Naive B cell (primary cell): ENCODE measurements at regions not wholly inside any gene's neighbourhood (a gene's known extent, or its start where the extent isn't known, plus 50 kb on each side); places are given as distances from the start of the nearest gene placed in this dataset.

Source experiments
- ATAC-seq, 2 donors: fragments of 150-1000 bp; cut with Tn5 transposase; 2 replicates each; pipeline ENCODE4 v1.10.0; 2021; ENCODE audit warnings: low read depth in 2 of 2, mild to moderate bottlenecking in 2 of 2, moderate library complexity in 2 of 2
- DNase-seq: peaks from one replicate; pipeline ENCODE4 v3.0.0; 2022
- H3K27ac Mint-ChIP-seq, 6 donors: one replicate each; pipeline ENCODE4 v1.8.0; 2020 to 2022; ENCODE audit warnings: mild to moderate bottlenecking in 6 of 6, mixed read lengths in 6 of 6, moderate library complexity in 5 of 6, inconsistent platforms in 2 of 6
- H3K27me3 Mint-ChIP-seq, 3 donors: one replicate each; pipeline ENCODE4 v1.8.0; 2021 to 2022; ENCODE audit warnings: mixed read lengths in 3 of 3, mild to moderate bottlenecking in 1 of 3
- H3K36me3 Mint-ChIP-seq, 2 donors: one replicate each; pipeline ENCODE4 v1.8.0; 2020 to 2022; ENCODE audit warnings: mixed read lengths in 2 of 2, inconsistent platforms in 1 of 2, mild to moderate bottlenecking in 1 of 2
- H3K4me1 Mint-ChIP-seq, 3 donors: one replicate each; pipeline ENCODE4 v1.8.0; 2020 to 2022; ENCODE audit warnings: mixed read lengths in 3 of 3, inconsistent platforms in 1 of 3, mild to moderate bottlenecking in 1 of 3, moderate library complexity in 1 of 3
- H3K4me3 Mint-ChIP-seq, 8 donors: one replicate each; pipeline ENCODE4 v1.8.0; 2020 to 2022; ENCODE audit warnings: mild to moderate bottlenecking in 8 of 8, mixed read lengths in 8 of 8, moderate library complexity in 8 of 8, inconsistent platforms in 2 of 8
- H3K9me3 Mint-ChIP-seq, 7 donors: one replicate each; pipeline ENCODE4 v1.8.0; 2020 to 2022; ENCODE audit warnings: mixed read lengths in 7 of 7, mild to moderate bottlenecking in 5 of 7, inconsistent platforms in 2 of 7, moderate library complexity in 1 of 7

DNA sequence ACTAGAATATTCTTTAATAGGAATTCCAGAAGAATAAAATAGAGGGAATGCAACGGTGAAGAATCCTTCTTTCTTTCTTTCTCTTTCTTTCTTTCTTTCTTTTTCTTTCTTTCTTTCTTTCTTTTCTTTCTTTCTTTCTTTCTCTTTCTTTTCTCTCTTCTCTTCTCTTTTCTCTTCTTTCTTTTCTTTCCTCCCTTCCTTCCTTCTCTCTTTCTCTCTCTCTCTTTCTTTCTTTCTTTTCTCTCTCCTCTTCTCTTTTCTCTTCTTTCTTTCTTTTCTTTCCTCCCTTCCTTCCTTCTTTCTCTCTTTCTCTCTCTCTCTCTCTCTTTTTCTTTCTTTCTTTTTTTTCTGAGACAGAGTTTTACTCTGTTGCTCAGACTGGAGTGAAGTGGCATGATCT, 160.8 kb upstream of the PRICKLE1 start:
- ATAC-seq (no peak), DNase-seq (no peak)
- Mint-ChIP-seq H3K4me1 (no peaks in the 10 kb centered on the region), H3K36me3 (no peaks in the 10 kb centered on the region), H3K27me3 (peaks cover 0 to 20% (median 0%) of the 10 kb centered on the region in 3 donors), H3K9me3 (peaks cover 10 to 28% (median 12%) of the 10 kb centered on the region in 7 donors), H3K4me3 (no peak overlapping the region), H3K27ac (no peak overlapping the region)

DNA sequence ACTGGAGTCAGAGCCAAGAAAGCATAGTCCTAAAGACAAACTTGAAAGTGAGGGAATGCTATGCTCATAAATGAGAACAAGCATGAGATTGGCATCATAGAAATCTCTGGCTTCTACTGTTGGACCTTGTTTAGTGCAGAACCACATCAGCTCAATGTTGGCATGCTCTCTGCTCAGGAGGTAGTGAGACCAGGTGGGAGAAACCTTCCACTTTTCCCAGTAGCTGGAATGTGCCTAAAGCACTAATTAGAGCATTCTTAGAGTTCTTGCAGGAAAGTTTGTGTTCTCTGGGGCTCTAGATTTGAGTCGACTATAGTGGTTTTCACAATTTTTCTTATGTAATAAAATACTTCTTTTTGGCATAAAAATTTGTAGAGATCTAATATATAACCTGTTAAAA, 159.7 kb upstream of the PRICKLE1 start:
- peaks cover 0 to 19% (median 0%) of the 10 kb centered on the region in 3 donors for H3K27me3 Mint-ChIP-seq
- H3K9me3 Mint-ChIP-seq = peaks cover 10 to 28% (median 12%) of the 10 kb centered on the region in 7 donors
- ATAC-seq (no peak), DNase-seq (no peak)
- no peaks in the 10 kb centered on the region for H3K4me1 Mint-ChIP-seq
- H3K36me3 Mint-ChIP-seq = no peaks in the 10 kb centered on the region
- H3K27ac Mint-ChIP-seq = no peak overlapping the region
- no peak overlapping the region for H3K4me3 Mint-ChIP-seq

DNA sequence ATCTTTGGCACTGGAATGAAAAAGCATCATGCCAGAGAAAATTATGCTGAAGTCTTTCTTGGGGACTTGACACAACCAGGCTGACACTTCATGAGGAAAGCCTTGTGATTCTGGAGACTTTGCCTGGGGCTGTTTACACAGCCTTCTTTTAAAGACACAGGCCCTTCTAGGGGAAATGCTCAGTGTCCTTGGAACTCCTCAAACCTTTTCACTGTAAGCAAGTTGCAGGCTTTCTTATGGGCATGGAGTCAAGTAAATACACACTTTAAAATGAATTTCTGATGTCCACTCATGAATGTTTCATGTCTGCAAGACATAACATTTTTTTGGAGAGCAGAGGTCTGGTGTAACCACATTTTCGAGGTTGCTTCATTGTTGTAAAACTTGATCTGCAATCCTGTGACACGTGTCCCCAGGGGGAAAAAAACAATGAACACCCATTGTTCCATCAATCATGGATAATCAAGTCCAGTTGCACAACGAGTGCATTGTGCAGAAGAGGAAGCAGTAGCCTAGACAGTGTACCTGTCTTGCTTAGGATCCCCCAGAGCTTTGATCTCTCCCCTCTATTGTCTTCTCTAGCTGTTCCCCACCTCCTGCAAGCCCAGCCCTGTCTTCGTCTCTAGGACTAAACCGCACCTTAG, 155.1 kb upstream of the PRICKLE1 start:
- no peaks in the 10 kb centered on the region for H3K36me3 Mint-ChIP-seq
- no peak overlapping the region for H3K27ac Mint-ChIP-seq
- H3K27me3 Mint-ChIP-seq = peaks cover 0 to 17% (median 0%) of the 10 kb centered on the region in 3 donors
- H3K4me3 Mint-ChIP-seq = no peak overlapping the region
- H3K9me3 Mint-ChIP-seq = peaks cover 9 to 25% (median 12%) of the 10 kb centered on the region in 7 donors
- no peak for ATAC-seq
- no peaks in the 10 kb centered on the region for H3K4me1 Mint-ChIP-seq
- no peak for DNase-seq

DNA sequence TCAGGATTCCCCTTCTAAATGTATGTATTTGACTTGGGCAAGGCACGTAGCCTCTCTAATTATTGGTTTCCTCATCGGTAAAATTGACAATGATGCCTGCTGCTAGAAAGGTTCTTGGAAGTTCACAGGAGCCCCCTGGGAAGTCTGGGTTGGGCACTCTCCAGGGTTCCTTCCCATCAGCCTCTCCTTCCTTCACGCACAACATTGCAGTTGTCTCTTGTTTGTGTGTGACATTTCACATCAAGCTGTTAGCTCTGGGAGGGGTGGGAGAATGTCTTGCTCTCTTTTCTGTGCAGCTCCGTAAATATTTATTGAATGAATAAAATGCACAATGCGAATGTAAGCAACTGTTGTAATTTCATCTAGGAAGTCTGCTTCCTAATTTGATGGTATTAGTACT, 153.2 kb upstream of the PRICKLE1 start:
- Mint-ChIP-seq H3K36me3 (no peaks in the 10 kb centered on the region), H3K4me1 (no peaks in the 10 kb centered on the region), H3K4me3 (no peak overlapping the region), H3K27me3 (peaks cover 0 to 10% (median 0%) of the 10 kb centered on the region in 3 donors), H3K27ac (no peak overlapping the region), H3K9me3 (peaks cover 7 to 19% (median 12%) of the 10 kb centered on the region in 7 donors)
- ATAC-seq = no peak
- DNase-seq = no peak

DNA sequence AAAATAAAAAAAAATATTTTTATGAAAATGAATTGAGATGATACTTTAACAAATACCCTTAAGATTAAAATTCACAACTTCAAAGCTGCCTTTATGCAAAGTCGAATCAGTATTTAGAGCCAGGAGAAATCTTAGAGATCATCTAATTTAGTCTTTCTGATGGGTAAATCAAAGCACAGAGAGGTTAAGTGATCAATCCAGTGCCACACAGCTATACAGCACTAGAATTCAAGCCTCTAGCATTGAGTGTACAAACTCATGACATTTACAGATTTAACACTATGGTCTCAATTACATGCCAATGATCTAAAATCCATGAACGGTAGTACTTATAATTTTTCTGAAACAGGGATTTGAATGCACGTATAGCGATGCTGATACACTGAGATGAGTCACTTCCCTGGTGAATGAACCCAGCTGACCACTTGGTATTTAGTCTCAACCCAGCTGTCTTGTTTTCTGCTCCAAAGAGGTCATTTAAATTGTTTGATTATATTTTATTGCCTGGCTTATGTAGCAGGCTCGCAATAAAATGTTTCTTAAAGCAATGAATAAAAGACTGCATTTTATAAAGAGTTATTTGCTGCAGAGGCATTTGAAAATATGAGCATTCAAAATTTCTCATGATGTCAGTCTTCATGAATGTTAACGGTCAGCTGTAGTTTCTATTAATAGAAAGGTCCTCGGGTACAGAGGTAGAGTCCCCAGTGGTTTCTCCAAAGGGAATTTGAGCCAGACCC, 152.4 kb upstream of the PRICKLE1 start:
- no peak for DNase-seq
- H3K9me3 Mint-ChIP-seq = peaks cover 4 to 12% (median 10%) of the 10 kb centered on the region in 7 donors
- H3K27ac Mint-ChIP-seq = no peak overlapping the region
- H3K4me3 Mint-ChIP-seq = no peak overlapping the region
- H3K36me3 Mint-ChIP-seq = no peaks in the 10 kb centered on the region
- no peaks in the 10 kb centered on the region for H3K4me1 Mint-ChIP-seq
- H3K27me3 Mint-ChIP-seq = peaks cover 0 to 5% (median 0%) of the 10 kb centered on the region in 3 donors
- ATAC-seq = no peak

DNA sequence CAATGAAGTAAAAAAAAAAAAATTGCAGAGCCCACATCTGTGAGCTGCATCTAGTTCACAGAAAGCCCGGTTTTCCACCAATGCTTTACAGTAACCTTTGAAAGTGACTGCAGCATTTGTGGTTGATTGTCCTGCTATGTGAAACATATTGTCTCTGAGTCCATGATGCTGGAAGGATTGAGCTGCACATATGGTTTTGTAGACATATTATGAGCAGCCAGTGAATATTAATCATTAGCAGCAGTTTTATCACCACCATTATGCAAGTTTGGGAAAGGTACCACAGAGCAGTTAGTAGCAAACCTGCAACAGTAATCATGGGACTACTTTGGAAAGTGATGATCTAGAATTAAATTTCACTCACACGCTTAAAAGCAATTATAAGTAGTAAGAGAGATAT, 151.5 kb upstream of the PRICKLE1 start:
- DNase-seq = no peak
- Mint-ChIP-seq H3K27me3 (peaks cover 0 to 5% (median 0%) of the 10 kb centered on the region in 3 donors), H3K9me3 (peaks cover under 1 to 6% (median 3%) of the 10 kb centered on the region in 7 donors), H3K4me3 (no peak overlapping the region), H3K36me3 (no peaks in the 10 kb centered on the region), H3K4me1 (no peaks in the 10 kb centered on the region), H3K27ac (no peak overlapping the region)
- no peak for ATAC-seq

DNA sequence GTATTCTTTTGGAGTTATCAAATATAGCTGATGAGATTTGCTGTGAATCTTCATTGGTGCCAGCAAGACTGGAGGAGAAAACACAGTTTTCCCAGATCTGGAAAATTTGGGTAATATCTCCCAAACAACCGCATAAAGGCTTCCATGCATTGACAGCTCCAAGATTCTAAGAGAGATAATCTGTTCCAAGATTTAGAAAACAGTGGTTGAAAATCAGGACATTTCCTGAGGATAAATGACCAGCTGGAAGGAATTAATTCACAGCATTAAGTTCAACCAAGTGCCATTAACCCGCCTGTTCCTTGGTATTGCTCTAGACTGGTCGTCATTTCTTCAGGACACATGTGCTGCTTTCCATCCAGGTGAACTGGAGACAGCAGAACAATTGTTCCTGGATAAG, 147.9 kb upstream of the PRICKLE1 start:
- H3K36me3 Mint-ChIP-seq = no peaks in the 10 kb centered on the region
- H3K4me1 Mint-ChIP-seq = no peaks in the 10 kb centered on the region
- DNase-seq = no peak
- ATAC-seq = no peak
- H3K27me3 Mint-ChIP-seq = no peaks in the 10 kb centered on the region
- no peak overlapping the region for H3K4me3 Mint-ChIP-seq
- no peak overlapping the region for H3K27ac Mint-ChIP-seq
- H3K9me3 Mint-ChIP-seq = peaks cover 0 to 4% (median 0%) of the 10 kb centered on the region in 7 donors

DNA sequence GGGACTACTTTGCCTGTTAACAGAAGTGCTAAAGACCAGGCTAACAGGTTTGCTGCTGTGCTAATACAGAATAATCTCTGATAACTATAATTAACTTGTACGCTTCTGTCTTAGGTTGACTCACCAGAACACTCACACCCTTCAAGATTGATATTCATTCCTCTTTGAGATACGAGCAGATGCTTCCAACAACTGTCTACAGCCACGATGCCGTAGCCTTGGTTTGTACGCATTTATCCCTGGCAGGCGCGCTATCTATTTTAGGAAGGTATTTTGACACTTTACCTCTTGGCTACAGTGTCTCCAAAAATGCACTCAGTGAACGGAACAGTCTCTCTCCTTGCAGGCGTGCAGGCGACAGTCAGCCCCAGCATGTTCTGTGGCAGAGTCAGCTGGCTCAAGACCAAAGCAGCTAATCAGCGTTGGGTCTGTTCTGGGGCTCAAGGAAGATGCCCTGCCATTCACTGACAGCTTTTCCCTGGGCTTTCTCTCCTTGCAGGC, 146.4 kb upstream of the PRICKLE1 start:
- ATAC-seq = no peak
- H3K27ac Mint-ChIP-seq = no peak overlapping the region
- peaks cover 0 to 4% (median 0%) of the 10 kb centered on the region in 3 donors for H3K27me3 Mint-ChIP-seq
- no peak overlapping the region for H3K4me3 Mint-ChIP-seq
- peaks cover 0 to 4% (median 0%) of the 10 kb centered on the region in 7 donors for H3K9me3 Mint-ChIP-seq
- no peak for DNase-seq
- H3K4me1 Mint-ChIP-seq = no peaks in the 10 kb centered on the region
- no peaks in the 10 kb centered on the region for H3K36me3 Mint-ChIP-seq

DNA sequence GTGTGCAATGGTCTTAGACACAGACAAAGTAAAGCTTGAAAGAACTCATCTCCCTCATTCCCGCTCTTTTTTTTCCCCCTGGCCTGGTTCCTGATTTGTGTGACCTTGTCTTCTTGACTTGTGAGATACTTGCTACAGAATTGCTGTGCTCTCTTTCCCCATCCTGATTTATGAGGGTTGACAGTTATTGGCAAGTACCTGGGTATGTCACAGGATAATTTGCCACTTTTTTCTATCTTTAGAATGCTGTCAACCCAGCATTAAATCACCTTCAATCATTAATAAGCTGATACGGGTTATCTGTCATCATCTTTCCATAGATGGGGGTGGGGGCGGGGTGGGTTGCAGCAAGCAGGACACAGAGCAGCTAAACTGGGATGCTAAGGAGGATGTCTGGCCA, 144.4 kb upstream of the PRICKLE1 start:
- ATAC-seq (no peak), DNase-seq (no peak)
- Mint-ChIP-seq H3K36me3 (no peaks in the 10 kb centered on the region), H3K9me3 (peaks cover 0 to 4% (median 0%) of the 10 kb centered on the region in 7 donors), H3K4me3 (no peak overlapping the region), H3K4me1 (no peaks in the 10 kb centered on the region), H3K27me3 (peaks cover 0 to 4% (median 0%) of the 10 kb centered on the region in 3 donors), H3K27ac (no peak overlapping the region)

DNA sequence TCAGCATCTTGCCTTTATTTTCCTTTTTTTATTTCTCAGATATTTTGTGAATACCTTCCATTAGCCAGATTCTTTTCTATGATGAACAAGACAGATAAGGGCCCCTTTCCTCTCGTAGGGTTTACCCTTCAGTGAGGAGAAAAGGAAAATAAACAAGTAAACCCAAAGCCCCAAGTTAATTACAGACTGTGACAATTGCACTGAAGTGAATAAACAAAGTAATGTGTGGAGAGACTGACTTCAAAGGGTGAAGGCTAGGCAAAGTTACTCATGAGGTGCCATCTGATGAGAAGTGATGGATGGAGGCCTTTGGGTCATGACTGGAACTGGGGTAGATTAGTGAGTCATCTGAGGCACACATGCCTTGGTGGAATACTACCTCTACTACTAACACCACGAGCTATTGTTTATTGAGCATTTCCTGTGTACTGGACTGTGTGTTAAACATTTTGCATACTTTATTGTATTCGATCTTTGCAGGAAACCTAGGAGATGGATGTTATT, 143.4 kb upstream of the PRICKLE1 start:
- Mint-ChIP-seq H3K4me1 (no peaks in the 10 kb centered on the region), H3K36me3 (no peaks in the 10 kb centered on the region), H3K27ac (peak overlapping the region in 1 of 6 donors; percentile 57), H3K4me3 (no peak overlapping the region), H3K27me3 (peaks cover 0 to 4% (median 0%) of the 10 kb centered on the region in 3 donors), H3K9me3 (peaks cover 0 to 4% (median 0%) of the 10 kb centered on the region in 7 donors)
- ATAC-seq (no peak), DNase-seq (no peak)

DNA sequence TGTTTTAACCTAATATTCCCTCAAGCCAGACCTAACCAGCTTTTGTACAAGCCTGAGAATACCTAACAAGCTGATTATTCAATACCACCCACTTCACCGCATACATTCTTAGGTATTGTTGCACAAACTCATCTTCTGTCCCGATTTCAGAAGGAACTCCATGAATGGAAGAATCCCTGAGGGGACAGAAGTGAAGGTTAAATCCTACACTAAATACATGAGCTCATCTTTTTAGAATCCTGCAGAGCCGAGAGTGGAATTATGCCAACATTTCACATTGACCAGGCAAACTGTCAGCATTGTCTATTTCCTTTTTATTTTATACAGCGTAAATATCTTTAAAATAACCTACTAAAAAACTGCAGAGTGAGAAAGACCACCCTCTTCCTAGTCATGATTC, 140.7 kb upstream of the PRICKLE1 start:
- no peak overlapping the region for H3K4me3 Mint-ChIP-seq
- no peaks in the 10 kb centered on the region for H3K36me3 Mint-ChIP-seq
- H3K27me3 Mint-ChIP-seq = peaks cover 0 to 4% (median 0%) of the 10 kb centered on the region in 3 donors
- no peak overlapping the region for H3K27ac Mint-ChIP-seq
- DNase-seq (no peak), ATAC-seq (no peak)
- H3K9me3 Mint-ChIP-seq = peaks cover 0 to 11% (median 4%) of the 10 kb centered on the region in 7 donors
- H3K4me1 Mint-ChIP-seq = no peaks in the 10 kb centered on the region

DNA sequence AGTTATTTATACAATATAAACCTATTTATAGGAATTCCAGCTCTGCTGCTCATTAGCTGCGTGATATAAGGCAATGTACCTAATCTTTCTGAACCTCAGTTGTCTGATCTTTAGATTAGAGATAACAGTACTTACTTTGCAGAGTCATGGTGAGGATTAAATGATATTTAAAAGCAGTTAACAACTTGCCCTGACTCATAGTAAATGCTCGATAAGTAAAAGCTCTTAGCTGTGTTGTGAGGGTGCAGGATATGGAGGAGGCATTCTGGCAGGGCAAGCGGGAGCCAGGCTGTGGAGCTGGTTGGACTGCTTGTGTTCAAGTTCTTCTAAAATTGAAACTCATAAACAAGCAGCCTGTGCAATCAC, 140.0 kb upstream of the PRICKLE1 start:
- DNase-seq = no peak
- Mint-ChIP-seq H3K4me3 (no peak overlapping the region), H3K4me1 (no peaks in the 10 kb centered on the region), H3K36me3 (no peaks in the 10 kb centered on the region), H3K9me3 (peaks cover 0 to 12% (median 4%) of the 10 kb centered on the region in 7 donors), H3K27ac (no peak overlapping the region), H3K27me3 (peaks cover 0 to 4% (median 2%) of the 10 kb centered on the region in 3 donors)
- ATAC-seq = no peak

DNA sequence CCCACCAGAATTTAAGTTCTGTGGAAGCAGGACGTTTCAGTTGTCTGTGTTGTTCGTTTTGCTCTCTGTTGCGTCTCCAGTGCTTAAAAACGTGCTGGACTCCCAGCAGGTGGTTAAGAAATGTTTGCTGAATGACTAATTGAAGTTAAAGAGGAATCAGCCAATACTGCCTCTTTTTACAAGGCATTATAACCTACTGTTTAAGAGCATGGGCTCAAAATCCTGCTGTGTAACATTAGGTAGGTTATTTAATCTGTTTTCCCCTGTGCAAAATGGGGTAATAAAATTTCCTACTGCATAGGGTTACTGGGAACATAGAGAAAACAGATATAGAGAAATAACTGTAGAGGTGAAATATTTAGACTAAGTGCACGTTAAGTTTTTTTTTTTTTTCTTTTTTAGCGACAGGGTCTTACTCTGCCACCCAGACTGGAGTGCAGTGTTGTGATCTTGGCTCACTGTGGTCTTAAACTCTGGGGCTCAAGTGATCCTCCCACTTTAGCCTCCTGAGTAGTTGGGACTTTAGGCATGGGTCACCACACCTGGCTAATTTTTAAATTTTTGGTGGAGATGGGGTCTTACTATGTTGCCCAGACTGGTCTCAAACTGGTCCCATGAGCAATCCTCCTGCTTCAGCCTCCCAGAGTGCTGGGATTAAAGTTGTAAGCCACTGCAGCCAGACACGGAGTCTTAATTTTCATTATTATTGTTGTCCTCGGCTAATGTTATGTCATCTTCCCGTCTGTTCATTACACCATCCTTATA, 139.4 kb upstream of the PRICKLE1 start:
- peaks cover 0 to 14% (median 3%) of the 10 kb centered on the region in 7 donors for H3K9me3 Mint-ChIP-seq
- no peak for DNase-seq
- peaks cover 0 to 5% (median 4%) of the 10 kb centered on the region in 3 donors for H3K27me3 Mint-ChIP-seq
- H3K27ac Mint-ChIP-seq = no peak overlapping the region
- no peak for ATAC-seq
- H3K4me3 Mint-ChIP-seq = no peak overlapping the region
- no peaks in the 10 kb centered on the region for H3K36me3 Mint-ChIP-seq
- H3K4me1 Mint-ChIP-seq = no peaks in the 10 kb centered on the region
